SK-N-SH (cell line): ENCODE measurements at regions not wholly inside any gene's neighbourhood (a gene's known extent, or its start where the extent isn't known, plus 50 kb on each side); places are given as distances from the start of the nearest gene placed in this dataset.

Experiments
- EP300 ChIP-seq, 2 experiments: IDR thresholded peaks; 2 replicates each; pipeline versions ENCODE4 v1.4.0 to v1.6.1; 2012; ENCODE audit warnings: borderline replicate concordance in 1 of 2, low read depth in 1 of 2, low read length in 1 of 2
- GABPA ChIP-seq: IDR thresholded peaks from 2 replicates; pipeline ENCODE4 v1.4.0; 2012; ENCODE audit warnings: low read depth, mild to moderate bottlenecking
- JUND ChIP-seq: IDR thresholded peaks from 2 replicates; pipeline ENCODE4 v1.4.0; 2012
- RAD21 ChIP-seq: IDR thresholded peaks from 2 replicates; pipeline ENCODE4 v1.6.1; 2012; ENCODE audit warnings: mild to moderate bottlenecking, low read length
- SMC3 ChIP-seq: IDR thresholded peaks from 2 replicates; pipeline ENCODE4 v1.6.1; 2012; ENCODE audit warnings: low read depth, low read length, improper control_type of control experiment
- YY1 ChIP-seq: IDR thresholded peaks from 2 replicates; pipeline ENCODE4 v1.4.0; 2012; ENCODE audit warnings: low read depth, mild to moderate bottlenecking
- TF ChIP-seq, protein P1 (sequence below): fragments of 200-600 bp; sonication (generic); IDR thresholded peaks from 2 replicates; pipeline ENCODE4 v1.6.1; 2017; ENCODE audit warnings: antibody characterized with exemption, mild to moderate bottlenecking, moderate library complexity
- TF ChIP-seq, protein P2 (sequence below): IDR thresholded peaks from 2 replicates; pipeline ENCODE4 v1.4.0; 2012; ENCODE audit warnings: low read depth
- TF ChIP-seq, protein P3 (sequence below): IDR thresholded peaks from 2 replicates; pipeline ENCODE4; 2012

DNA sequence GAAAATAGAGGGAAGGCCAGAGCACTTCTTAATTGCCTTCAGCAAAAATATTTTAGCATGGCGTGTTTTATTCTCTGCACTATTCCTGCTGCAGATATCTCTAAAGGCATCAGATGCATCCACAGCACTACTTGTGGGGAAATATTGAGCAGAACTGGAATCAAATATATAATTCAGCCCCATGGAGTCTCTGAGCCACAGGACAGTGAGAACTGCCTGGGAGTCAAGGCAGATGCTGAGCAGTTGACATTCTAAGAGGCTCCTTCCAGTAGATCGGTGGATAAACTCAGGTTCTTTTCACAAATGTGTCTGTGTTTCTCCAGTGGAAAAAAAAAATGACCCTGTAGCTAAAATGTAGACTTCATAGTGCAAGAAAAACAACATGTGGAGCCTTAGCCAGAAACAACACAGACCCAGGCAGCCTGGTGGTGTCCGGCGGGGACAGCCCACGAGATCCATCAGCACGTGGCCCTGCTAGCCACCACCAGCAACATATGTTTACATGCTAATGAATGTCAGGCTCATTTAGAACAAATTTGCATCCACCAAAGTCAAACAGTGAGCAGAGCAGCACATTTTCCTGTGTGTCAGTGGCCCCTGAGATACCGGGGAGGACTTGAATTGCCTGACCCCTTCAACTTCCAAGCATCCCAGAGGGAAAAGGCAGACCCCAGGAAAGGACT, 123.3 kb upstream of the PFKP start:
- TF ChIP-seq, protein P1, sequence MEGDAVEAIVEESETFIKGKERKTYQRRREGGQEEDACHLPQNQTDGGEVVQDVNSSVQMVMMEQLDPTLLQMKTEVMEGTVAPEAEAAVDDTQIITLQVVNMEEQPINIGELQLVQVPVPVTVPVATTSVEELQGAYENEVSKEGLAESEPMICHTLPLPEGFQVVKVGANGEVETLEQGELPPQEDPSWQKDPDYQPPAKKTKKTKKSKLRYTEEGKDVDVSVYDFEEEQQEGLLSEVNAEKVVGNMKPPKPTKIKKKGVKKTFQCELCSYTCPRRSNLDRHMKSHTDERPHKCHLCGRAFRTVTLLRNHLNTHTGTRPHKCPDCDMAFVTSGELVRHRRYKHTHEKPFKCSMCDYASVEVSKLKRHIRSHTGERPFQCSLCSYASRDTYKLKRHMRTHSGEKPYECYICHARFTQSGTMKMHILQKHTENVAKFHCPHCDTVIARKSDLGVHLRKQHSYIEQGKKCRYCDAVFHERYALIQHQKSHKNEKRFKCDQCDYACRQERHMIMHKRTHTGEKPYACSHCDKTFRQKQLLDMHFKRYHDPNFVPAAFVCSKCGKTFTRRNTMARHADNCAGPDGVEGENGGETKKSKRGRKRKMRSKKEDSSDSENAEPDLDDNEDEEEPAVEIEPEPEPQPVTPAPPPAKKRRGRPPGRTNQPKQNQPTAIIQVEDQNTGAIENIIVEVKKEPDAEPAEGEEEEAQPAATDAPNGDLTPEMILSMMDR = no peak
- TF ChIP-seq RAD21 = no peak
- no peak for TF ChIP-seq YY1
- TF ChIP-seq SMC3 = no peak
- TF ChIP-seq, protein P2, sequence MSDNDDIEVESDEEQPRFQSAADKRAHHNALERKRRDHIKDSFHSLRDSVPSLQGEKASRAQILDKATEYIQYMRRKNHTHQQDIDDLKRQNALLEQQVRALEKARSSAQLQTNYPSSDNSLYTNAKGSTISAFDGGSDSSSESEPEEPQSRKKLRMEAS = no peak
- TF ChIP-seq EP300 (IDR thresholded peaks at IDR 0.05; ENCODE audit: borderline replicate concordance in 1 of 2, low read depth in 1 of 2, low read length in 1 of 2) = no peak
- TF ChIP-seq, protein P3, sequence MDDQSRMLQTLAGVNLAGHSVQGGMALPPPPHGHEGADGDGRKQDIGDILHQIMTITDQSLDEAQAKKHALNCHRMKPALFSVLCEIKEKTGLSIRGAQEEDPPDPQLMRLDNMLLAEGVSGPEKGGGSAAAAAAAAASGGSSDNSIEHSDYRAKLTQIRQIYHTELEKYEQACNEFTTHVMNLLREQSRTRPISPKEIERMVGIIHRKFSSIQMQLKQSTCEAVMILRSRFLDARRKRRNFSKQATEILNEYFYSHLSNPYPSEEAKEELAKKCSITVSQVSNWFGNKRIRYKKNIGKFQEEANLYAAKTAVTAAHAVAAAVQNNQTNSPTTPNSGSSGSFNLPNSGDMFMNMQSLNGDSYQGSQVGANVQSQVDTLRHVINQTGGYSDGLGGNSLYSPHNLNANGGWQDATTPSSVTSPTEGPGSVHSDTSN = no peak
- no peak for TF ChIP-seq JUND
- TF ChIP-seq GABPA = no peak
